Globus pallidus (tissue), 1 donor: ENCODE measurements at regions not wholly inside any gene's neighbourhood (a gene's known extent, or its start where the extent isn't known, plus 50 kb on each side); places are given as distances from the start of the nearest gene placed in this dataset.

ENCODE experiments used
- DNase-seq: peaks from one replicate; pipeline ENCODE4 v3.0.0-alpha.2; 2015; ENCODE audit warnings: low spot score

DNA sequence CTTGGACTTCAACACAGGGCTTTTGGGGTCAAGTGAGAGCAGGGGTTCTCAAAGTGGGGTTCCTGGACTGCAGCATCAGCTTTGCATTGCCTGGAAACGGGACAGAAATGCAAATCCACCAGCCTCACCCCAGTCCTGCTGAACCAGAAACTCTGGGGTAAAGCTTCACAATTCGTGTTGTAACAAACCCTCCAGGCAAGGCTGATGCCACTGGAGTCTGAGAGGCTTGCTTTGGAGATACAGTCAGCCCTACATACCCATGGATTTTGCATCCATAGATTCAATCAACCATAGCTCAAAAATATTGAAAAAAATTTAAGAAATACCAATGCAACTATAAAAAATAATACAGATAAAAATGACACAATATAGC, 160.4 kb upstream of the ECI2 start:
- DNase-seq = no peak

DNA sequence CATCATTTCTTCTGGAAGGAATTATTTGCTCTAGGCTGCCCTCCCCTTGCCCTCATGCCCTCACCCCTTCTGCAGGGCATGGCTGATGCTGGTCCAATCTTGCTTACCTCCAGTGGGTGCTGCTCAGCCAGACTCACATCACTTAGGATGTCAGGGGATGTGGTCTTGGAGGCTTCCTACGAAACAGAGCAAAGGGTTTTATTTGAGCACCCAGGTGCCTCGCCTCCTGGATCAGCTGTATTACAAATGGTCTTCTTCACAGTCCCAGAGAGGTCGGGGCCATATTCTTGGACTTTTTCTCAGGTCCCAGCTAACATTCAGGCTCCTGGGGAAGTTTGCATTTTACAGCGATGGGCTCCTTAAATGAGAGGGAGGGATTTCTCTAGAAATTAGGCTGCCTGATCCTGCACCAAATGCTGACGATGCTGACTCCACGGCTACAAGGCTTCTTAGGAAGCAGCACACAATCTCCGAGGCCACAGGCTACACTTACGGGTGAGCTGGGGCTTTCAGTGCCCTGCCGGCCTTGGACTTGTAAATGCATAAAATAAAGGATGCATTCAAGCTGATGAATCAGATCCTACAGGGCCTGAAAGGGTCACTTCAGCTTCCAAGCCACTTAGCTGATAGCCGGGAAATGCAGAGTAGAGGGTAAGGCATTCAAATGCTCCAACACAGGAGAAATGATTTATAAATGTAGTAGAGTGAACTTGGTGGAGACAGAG, 159.8 kb upstream of the ECI2 start:
- DNase-seq = no peak

DNA sequence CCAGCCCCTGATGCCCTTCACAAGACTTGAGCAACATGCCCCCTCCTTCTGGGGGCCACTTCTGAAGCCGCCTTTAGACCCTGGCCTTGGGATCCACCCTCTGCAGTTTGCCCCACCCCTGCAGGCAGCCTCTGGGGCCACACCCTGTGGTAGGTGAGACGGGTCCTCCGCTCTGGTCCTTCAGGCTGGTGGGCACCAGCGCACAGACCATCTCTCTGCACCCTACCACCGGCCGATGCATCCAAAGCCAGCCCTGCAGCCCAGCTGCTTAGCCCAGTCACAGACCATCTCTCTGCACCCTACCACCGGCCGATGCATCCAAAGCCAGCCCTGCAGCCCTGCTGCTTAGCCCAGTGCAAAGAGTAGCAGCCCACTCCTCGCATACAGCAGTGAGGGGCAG, 159.3 kb upstream of the ECI2 start:
- no peak for DNase-seq

DNA sequence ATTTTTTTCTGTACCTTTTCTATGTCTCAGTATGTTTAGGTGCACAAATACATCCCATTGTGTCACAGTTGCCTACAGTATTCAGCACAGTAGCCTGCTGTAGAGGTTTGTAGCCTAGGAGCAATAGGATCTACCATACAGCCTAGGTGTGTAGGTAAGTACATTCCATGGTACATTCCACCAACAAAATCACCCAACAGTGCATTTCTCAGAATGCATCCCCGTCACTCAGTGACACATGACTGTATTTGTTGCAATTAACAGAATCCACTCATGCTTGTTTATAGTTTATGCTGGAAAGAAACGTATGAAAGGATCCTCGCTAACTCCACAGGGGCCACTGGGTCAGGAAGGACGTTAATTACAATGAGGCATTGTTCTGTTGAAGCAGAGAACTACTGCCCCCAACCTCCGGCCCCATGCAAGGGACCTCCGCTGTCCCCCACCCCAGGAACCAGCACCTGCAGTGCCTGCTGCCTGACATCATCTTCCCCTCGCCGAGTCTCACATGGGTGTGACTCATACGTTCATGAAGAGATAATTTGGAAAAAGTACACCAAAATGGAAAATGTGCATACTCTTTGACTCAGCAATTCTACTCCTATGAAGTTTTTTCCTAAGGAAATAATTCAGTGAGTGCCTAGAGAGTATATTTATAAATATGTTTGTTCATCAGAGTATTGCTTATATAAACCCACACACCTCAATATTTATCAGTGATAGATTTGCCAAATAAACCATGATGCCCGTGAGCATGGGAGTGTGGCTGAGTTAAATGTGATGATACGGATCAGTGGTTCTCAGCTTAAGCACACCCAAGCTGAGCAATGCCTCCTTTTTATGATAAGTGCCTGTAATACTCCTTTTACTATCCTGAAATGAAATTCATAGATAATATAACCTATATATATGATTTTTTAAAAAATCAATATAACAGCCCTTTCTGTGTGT, 156.4 kb upstream of the ECI2 start:
- DNase-seq = no peak

DNA sequence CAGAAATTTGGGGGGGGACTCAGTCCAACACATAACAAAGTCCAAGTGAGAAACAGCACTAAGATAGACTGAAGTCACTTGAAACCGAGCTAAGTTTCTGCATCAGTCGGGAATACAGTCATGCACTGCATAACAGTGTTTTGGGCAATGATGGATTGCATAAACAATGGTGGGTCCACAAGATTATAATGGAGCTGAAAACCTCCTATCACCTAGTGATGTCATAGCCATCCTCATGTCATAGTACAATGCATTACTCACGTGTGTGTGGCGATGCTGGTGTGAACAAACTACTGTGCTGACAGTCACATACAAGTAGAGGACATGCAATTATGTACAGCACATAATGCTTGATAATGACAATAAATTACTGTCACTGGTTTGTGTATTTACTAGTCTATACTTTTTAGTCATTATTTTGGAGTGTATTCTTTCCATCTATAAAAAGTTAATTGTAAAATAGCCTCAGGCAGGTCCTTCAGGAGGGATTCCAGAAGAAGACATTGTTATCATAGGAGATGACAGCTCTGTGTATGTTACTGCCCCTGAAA, 154.5 kb upstream of the ECI2 start:
- no peak for DNase-seq

DNA sequence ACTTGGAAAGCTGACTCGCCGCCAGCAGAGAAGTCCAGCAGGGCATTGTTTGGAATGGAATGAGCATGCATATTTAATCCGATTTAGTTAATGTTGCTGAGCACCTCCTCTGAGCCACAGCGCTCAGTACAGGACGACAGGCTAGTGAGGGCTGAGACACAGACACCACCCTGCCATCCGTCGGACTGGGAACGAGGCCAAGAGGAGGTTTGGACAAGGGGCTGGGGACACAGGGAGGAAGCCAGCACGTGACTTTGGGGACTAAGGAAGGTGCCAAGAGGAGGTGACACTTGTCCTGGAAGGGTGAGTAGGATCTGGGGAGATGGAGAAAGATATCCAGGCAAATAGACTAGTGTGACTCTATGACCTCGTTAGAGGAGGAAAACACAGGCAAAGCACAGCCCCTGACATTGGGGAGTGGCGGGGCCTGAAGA, 152.5 kb upstream of the ECI2 start:
- DNase-seq = no peak

DNA sequence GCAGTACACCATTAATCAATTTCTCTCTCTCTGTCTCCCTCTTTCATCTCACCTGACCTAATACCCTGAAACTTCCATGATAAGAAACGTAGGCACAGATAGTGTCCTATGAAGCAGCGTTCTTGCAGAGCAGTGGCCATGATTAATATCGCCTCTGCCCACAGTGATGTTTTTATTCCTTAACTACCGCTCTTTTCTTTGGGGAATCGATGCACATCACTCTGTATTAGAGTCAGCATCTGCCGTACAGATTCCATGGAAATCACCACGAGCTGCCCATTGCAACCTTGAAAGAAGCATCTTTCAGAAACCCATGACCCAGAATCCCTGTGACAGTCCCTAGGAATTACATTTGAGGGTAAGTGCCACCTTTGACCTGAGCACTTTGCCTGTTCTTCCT, 152.0 kb upstream of the ECI2 start:
- no peak for DNase-seq

DNA sequence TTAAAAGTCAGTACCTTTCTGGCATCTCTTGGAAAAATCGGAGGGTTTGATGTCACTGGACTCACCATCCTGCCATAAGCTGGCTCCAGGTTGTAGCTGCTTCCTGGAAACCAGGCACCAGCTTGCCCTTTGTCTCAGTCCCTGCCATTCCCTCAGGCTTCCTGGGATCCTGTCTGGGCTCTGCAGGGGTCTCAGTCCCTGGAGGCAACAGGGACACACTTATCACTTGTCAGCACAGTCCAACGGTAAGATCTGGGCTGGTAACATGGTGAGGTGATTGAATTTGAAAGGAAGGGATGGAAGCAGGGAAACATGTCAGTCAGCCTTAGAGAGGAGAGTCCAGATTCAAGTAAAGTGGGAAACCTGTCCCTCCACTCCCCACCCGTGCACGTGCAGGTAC, 147.6 kb upstream of the ECI2 start:
- no peak for DNase-seq

DNA sequence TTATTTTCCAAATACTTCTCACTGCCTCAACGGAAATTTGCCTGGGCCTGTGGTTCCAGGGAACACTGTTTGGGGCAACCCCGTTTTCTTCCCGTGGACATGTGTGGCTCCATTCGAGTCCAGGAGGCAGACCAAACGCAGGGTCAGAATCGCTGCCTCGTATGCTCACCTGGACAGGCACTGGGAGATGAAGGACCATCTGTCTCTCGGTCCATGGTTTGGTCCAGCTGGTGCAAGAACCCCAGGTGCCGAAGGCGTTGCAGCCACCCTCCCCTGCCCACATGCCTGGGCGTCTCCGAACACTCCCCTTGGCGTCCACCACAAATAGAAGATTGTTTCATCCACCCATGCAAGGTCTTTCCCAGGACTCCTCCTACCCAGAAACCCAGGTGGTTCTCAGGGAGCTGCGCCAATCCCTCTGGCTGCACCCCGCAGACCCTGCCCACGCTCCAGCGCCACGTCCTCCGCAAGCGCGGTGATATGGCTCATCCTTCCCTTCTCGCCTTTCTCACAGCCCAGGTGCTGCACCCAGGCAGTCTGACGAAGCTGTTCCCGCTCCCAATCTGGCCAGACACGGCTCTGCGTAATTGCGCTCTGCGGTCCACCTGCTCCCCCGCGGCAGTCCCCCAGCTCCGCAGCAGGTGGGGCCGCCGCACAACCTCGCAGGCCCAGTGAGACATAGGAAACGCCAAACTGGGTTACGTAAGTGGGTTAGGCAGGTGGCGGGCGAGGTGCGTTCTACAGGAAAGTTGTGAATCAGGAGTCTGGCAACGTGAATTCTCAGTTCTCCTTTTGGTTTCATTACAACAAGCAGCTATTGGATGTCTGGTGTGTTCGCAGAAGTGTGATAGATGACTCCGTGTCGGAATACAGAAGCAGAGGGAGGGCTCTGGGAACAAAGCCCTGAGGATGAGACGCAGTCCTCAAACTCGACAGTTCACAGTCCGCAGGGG, 146.2 kb upstream of the ECI2 start:
- peak; percentile 12 for DNase-seq

DNA sequence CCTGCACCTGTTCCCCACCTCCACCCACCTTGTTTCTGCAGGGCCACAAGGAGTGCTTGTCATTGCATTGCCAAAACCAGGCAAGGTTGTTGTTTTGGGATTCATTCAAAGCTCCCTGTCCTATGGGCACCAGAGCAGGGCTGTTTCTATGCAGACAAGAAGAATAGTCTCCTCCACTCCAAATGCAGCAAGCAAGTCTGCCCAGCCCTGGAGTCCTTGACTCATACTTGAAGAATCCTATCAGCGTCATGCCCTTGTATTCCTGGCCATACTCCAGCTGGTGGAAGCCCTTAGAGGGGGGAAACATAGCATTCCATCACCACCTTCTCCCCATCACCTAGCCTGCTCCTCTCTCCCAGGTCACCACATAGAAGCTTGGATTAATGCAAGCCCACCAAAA, 145.3 kb upstream of the ECI2 start:
- DNase-seq = no peak

DNA sequence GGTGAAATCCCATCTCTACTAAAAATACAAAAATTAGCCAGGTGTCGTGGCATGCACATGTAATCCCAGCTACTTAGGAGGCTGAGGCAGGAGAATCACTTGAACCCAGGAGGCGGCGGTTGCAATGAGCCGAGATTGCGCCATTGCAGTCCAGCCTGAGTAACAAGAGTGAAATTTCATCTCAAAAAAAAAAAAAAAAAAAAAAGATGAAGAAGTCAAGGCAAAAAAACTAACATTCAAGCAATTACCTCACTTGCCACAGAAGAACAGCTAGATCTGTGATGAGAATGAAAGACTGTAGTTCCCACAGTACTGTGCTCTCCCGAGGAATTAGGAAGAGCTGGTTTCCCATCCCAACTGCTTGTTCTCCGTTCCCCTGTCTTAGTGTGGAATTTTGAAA, 144.7 kb upstream of the ECI2 start:
- DNase-seq = no peak

DNA sequence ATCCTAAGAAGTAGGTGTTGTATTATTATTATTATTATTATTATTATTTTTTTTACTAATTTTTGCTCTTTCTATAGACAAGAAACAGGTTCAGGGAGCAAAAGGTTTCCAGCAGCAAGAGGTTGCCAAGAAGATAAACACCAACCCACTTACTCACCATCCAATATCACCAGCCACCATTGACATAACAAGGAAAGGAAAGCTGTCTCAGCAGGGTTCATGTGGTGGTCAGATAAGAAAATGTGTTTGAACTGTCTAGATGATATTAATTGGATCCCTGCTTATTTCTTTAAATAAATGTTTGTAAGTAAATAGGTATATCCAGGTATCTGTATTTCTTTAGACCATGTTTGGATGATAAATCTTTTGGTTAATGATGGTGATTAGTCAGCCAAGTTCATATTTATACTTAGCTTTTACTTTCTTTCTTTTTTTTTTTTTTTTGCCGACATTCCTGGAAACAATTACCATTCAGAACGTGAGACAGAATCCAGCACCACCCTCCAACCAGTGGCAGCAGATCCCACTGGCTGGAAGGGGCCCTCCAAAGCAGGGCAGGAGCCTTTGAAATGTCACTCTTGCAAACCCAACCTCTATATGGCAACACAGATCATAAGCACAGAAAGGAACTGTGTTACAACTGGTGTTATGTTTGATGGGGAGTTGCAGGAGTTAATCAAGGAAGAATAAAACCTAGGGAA, 139.2 kb upstream of the ECI2 start:
- DNase-seq = no peak

DNA sequence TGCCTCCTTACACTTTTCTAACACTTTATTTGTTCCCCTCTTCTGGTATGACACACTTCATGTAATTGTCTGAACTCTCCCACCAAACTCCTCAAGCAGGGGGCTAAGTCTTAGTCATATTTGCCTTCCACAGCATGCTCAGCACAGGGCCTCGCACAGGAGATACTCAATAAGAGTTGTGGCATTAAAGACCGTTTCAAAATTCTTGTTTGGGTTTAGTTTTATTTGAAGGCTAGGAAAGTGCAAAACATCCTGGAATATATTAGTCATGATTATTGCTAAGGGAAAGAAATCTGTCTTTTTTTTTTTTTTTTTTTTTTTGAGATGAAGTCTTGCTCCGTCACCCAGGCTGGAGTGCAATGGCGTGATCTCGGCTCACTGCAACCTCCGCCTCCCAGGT, 137.6 kb upstream of the ECI2 start:
- DNase-seq = no peak

DNA sequence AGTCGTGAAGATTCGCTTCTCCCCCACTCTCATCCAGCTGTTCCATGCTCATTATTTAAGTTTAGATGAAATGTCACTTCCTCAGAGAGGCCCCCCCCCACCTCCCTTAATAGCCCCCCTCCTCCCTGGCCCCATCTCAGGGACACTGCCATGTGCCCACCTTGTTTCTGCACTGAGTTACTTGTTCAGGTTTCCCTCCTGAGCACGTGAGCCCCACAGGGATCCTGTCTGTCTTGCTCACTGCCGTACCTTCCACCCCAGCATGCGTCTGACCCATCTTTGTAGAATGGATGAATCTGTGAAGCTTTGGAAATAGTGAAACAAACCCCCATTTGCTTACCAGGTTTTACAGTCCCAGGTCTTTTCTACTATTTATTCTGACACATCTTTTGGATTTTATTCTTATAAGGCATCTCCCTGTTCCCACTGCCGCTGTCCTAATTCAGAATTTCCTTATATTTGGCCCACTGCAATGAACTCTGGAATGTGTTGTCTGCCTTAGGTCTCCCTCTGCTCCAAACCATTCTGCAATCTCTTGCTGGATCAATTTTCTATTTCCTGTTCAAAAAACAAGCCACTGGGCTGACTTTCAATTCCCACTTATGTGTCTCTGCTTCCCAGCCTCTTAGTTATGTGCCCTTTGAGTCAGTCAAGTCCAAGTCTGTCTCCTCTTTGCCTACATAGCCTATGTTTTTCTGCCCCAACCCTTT, 136.5 kb upstream of the ECI2 start:
- DNase-seq = no peak

DNA sequence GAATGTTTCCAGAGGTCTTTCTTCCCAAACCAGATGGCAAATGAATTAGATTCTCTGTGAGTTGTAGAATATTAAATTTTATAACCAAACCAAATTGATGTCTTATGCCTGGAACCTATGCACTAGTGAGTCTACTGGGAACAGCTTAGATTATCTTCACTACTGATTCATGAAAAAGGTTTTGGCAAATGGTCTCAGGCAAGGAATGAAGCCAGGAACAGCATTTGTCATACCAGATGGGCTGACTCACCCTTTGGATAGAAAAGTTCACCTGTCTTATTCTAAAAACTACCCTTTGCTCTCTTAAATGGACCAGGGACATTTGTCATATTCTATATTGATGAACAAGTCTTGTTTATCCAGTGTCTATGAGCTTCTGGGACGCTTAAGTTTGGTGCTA, 135.4 kb upstream of the ECI2 start:
- DNase-seq = no peak

DNA sequence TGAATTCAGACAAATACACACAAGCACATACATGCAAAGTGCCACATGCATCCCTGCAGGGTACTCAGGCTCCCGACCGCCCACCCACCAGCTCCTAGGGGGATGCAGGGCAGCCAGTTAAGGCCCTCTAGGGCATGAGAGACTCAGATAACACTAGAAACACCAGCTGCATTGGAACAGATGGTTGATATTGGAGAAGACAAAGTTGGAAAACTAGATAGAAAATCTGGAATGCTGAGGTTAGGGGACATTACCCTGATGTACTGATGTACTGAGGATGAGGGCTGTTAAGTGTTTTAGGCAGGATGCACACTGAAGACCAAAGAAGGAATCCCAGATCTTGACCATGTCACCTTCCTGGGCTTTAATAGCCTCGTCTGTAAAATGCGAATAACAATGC, 134.6 kb upstream of the ECI2 start:
- no peak for DNase-seq

DNA sequence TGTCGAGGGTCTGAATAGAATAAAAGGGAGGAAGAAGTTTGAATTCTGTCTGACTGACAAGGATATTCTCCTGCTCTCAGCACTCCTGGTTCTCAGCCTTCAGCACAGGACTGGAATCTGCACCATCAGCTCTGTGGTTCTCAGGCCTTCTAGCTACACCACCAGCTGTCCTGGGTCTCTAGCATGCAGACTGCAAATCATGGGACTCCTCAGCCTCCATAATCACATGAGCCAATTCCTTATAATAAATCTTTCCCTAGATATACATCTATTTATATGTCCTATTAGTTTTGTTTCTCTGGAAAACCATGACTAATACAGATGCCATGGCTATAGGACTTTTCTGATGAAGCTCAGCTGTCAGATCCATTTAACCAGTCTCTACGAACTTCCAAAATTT, 132.8 kb upstream of the ECI2 start:
- no peak for DNase-seq

DNA sequence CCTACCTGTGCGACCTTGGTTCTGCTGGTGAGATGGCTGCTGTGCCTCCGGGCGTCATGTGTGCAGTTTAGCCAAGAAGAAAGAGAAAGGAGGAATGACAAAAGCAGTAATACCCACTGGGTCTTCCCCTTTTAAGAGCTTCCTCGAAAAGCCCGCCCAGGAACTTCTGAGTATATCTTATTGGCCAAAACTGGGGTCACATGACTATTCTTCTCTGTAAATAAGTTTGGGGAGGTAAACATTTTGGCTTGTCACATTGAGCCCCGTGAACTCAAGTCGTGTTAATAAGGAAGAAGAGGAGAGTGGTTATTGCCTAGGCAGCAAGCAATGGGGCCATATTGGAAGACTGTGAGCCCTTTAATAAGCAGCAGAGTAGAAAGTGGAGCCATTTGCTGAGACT, 130.4 kb upstream of the ECI2 start:
- no peak for DNase-seq

DNA sequence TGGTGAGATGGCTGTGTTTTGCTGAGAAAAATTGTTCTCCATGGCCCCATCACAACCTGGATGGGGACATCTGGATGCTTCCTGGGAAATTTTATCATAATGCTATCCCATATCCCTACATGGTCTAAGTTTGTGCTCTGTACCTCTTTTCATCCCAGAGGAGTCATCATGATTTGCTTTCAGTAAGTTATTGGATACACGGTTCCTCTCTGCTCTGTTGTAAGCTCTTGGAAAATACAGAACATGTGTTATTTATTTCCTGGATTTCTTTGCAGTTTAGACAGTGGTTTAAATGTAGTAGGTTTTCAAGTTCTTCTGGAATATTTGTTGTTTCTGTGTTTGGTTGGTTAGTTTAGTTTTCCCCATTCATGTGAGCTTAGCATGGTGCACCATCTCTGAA, 129.2 kb upstream of the ECI2 start:
- no peak for DNase-seq

DNA sequence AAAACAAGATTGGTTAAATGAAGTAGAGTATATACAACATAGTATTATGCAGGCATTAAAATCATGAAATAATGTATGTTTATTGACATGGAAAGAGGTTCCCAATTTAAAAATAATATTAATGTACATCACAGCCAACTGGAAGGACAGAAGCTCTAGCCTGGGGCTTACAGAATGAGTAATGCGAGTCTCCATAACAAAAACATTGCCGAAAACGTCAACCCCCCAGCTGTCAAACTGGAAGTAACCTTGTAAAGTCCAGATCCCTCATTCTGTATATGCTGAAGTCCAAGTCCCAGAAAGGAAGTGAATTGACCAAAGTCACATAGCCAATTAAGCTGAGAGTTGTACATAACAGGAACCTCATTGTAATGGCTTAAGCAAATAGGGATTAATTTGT, 128.7 kb upstream of the ECI2 start:
- DNase-seq = no peak

DNA sequence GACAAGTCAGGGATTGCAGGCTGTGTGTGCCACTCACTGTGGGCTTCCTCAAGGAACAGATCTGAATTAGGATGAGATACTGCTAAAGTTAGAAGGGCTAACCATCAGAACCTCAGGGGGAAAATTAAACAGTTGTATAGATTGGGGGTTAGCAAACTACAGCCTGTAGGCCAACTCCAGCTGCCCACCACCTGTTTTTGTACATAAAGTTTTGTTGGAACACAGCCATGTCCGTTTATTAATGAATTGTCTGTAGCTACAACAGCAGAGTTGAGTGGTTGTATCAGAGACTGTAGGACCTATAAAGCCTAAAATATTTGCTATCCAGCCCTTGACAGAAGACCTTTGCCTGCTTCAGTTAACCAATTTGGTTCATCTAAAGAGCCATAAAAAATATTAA, 127.2 kb upstream of the ECI2 start:
- DNase-seq = no peak
